HEK293 (cell line): ENCODE measurements at regions not wholly inside any gene's neighbourhood (a gene's known extent, or its start where the extent isn't known, plus 50 kb on each side); places are given as distances from the start of the nearest gene placed in this dataset.

Experiments used
- CTCF ChIA-PET: fragments of 350-600 bp; formaldehyde crosslinking; extraction: SDS; loops from one replicate; lab custom pipeline; 2021; ENCODE audit warnings: antibody characterized with exemption; lab: Yijun Ruan, JAX
- POLR2A ChIA-PET: fragments of 300-600 bp; formaldehyde crosslinking; extraction: SDS; loops from one replicate; lab custom pipeline; 2020; ENCODE audit warnings: antibody characterized with exemption, inconsistent platforms; lab: Yijun Ruan, JAX
- H3K27ac ChIP-seq: fragments of 200-500 bp; sonication (Bioruptor generic); 2 replicates; pipeline ENCODE4 v1.5.1; 2014; ENCODE audit warnings: low read depth, low read length, control low read depth, inconsistent platforms; ENCODE audit errors: extremely low read depth
- H3K36me3 ChIP-seq, 2 experiments: fragments of 200-500 bp in 1 of 2; sonication (Bioruptor generic) in 1 of 2; 1 replicate in 1 of 2; 2 replicates in 1 of 2; pipeline ENCODE4 v1.5.1; 2014 to 2017; ENCODE audit warnings: inconsistent platforms in 2 of 2, low read length in 2 of 2; ENCODE audit not compliant: control insufficient read depth in 2 of 2, insufficient read depth in 1 of 2
- H3K4me1 ChIP-seq: fragments of 200-500 bp; sonication (Bioruptor generic); 2 replicates; pipeline ENCODE4 v1.5.1; 2014; ENCODE audit warnings: mild to moderate bottlenecking, low read length, inconsistent platforms; ENCODE audit not compliant: control insufficient read depth, insufficient read depth
- H3K4me3 ChIP-seq: 2 replicates; pipeline ENCODE4 v1.5.1; 2011; ENCODE audit warnings: low read depth, mild to moderate bottlenecking, control low read depth, low read length, moderate library complexity
- H3K9me3 ChIP-seq: fragments of 200-500 bp; sonication (Bioruptor generic); 2 replicates; pipeline ENCODE4 v1.5.1; 2014; ENCODE audit warnings: low read depth, low read length, inconsistent platforms; ENCODE audit not compliant: control insufficient read depth, insufficient read depth
- KLF1 ChIP-seq: fragments of 450-650 bp; formaldehyde crosslinking; IDR thresholded peaks from 2 replicates; pipeline ENCODE4 v1.5.1; 2016; ENCODE audit warnings: missing biosample characterization, missing genetic modification characterization
- SCRT2 ChIP-seq: fragments of 450-650 bp; formaldehyde crosslinking; IDR thresholded peaks from 2 replicates; pipeline ENCODE4 v1.5.1; 2016; ENCODE audit warnings: missing biosample characterization, missing genetic modification characterization
- SP3 ChIP-seq: fragments of 450-650 bp; formaldehyde crosslinking; IDR thresholded peaks from 2 replicates; pipeline ENCODE4 v1.5.1; 2016; ENCODE audit warnings: missing biosample characterization, missing genetic modification characterization
- ZNF202 ChIP-seq: fragments of 450-650 bp; formaldehyde crosslinking; IDR thresholded peaks from 2 replicates; pipeline ENCODE4 v1.5.1; 2016; ENCODE audit warnings: missing biosample characterization, missing genetic modification characterization, borderline replicate concordance
- ZNF350 ChIP-seq: fragments of 450-650 bp; formaldehyde crosslinking; IDR thresholded peaks from 2 replicates; pipeline ENCODE4 v1.5.0; 2017; ENCODE audit warnings: missing biosample characterization, mild to moderate bottlenecking, missing genetic modification characterization
- ZNF510 ChIP-seq: fragments of 450-650 bp; formaldehyde crosslinking; IDR thresholded peaks from 2 replicates; pipeline ENCODE4 v1.5.1; 2018; ENCODE audit warnings: mild to moderate bottlenecking, missing genetic modification characterization, missing biosample characterization; ENCODE audit not compliant: insufficient replicate concordance
- ZNF514 ChIP-seq: fragments of 450-650 bp; formaldehyde crosslinking; IDR thresholded peaks from 2 replicates; pipeline ENCODE4 v1.5.1; 2016; ENCODE audit warnings: missing biosample characterization, missing genetic modification characterization
- ZNF623 ChIP-seq: fragments of 450-650 bp; formaldehyde crosslinking; IDR thresholded peaks from 2 replicates; pipeline ENCODE4 v1.5.1; 2016; ENCODE audit warnings: missing biosample characterization, missing genetic modification characterization
- ZNF792 ChIP-seq: fragments of 450-650 bp; formaldehyde crosslinking; IDR thresholded peaks from 2 replicates; pipeline ENCODE4 v1.5.1; 2016; ENCODE audit warnings: missing biosample characterization, missing genetic modification characterization
- ZXDB ChIP-seq: fragments of 450-650 bp; formaldehyde crosslinking; IDR thresholded peaks from 2 replicates; pipeline ENCODE4 v1.5.1; 2016; ENCODE audit warnings: missing biosample characterization, missing genetic modification characterization
- TF ChIP-seq, protein P1 (sequence below): fragments of 450-650 bp; formaldehyde crosslinking; conservative IDR thresholded peaks from 2 replicates; pipeline ENCODE4 v1.5.1; 2016; ENCODE audit warnings: low read depth, missing biosample characterization, missing genetic modification characterization
- TF ChIP-seq, protein P2 (sequence below): fragments of 450-650 bp; formaldehyde crosslinking; IDR thresholded peaks from 2 replicates; pipeline ENCODE4 v1.5.1; 2017; ENCODE audit warnings: missing biosample characterization, missing genetic modification characterization
- TF ChIP-seq, protein P3 (sequence below): fragments of 450-650 bp; formaldehyde crosslinking; IDR thresholded peaks from 2 replicates; pipeline ENCODE4 v1.5.1; 2016; ENCODE audit warnings: missing biosample characterization, missing genetic modification characterization
- TF ChIP-seq, protein P4 (sequence below): fragments of 450-650 bp; formaldehyde crosslinking; conservative IDR thresholded peaks from 2 replicates; pipeline ENCODE4 v1.5.1; 2016; ENCODE audit warnings: low read depth, missing biosample characterization, missing genetic modification characterization
- TF ChIP-seq, protein P5 (sequence below): fragments of 450-650 bp; formaldehyde crosslinking; IDR thresholded peaks from 2 replicates; pipeline ENCODE4 v1.5.1; 2016; ENCODE audit warnings: missing biosample characterization, missing genetic modification characterization
- TF ChIP-seq, protein P6 (sequence below): fragments of 450-650 bp; formaldehyde crosslinking; IDR thresholded peaks from 2 replicates; pipeline ENCODE4 v1.5.1; 2016; ENCODE audit warnings: missing biosample characterization, missing genetic modification characterization
- TF ChIP-seq, protein P7 (sequence below): fragments of 450-650 bp; formaldehyde crosslinking; IDR thresholded peaks from 2 replicates; pipeline ENCODE4 v1.5.1; 2016; ENCODE audit warnings: missing biosample characterization, missing genetic modification characterization
- TF ChIP-seq, protein P8 (sequence below): fragments of 450-650 bp; formaldehyde crosslinking; IDR thresholded peaks from 2 replicates; pipeline ENCODE4 v1.5.1; 2016; ENCODE audit warnings: missing biosample characterization, missing genetic modification characterization

DNA sequence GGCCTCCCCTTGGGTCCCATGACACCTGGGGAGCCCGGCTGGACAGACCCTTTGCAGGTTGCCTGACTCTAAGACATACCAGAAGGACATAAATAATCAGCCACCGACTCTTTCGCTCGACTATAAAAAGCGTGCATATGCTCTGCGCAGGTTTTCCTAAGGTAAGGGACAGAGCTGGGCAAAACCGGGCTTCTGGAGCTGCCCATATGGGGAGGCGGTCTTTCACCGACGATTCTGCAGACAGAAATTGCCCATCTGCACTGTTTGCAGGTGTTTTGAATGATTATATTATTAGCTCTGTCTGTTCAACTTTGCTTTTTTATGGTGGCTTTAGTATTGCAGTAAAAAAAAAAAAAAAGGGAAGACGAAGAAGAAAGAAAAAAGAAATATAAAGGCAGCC, 347.2 kb downstream of the TSHZ3 start (continued):
- TF ChIP-seq, protein P1, sequence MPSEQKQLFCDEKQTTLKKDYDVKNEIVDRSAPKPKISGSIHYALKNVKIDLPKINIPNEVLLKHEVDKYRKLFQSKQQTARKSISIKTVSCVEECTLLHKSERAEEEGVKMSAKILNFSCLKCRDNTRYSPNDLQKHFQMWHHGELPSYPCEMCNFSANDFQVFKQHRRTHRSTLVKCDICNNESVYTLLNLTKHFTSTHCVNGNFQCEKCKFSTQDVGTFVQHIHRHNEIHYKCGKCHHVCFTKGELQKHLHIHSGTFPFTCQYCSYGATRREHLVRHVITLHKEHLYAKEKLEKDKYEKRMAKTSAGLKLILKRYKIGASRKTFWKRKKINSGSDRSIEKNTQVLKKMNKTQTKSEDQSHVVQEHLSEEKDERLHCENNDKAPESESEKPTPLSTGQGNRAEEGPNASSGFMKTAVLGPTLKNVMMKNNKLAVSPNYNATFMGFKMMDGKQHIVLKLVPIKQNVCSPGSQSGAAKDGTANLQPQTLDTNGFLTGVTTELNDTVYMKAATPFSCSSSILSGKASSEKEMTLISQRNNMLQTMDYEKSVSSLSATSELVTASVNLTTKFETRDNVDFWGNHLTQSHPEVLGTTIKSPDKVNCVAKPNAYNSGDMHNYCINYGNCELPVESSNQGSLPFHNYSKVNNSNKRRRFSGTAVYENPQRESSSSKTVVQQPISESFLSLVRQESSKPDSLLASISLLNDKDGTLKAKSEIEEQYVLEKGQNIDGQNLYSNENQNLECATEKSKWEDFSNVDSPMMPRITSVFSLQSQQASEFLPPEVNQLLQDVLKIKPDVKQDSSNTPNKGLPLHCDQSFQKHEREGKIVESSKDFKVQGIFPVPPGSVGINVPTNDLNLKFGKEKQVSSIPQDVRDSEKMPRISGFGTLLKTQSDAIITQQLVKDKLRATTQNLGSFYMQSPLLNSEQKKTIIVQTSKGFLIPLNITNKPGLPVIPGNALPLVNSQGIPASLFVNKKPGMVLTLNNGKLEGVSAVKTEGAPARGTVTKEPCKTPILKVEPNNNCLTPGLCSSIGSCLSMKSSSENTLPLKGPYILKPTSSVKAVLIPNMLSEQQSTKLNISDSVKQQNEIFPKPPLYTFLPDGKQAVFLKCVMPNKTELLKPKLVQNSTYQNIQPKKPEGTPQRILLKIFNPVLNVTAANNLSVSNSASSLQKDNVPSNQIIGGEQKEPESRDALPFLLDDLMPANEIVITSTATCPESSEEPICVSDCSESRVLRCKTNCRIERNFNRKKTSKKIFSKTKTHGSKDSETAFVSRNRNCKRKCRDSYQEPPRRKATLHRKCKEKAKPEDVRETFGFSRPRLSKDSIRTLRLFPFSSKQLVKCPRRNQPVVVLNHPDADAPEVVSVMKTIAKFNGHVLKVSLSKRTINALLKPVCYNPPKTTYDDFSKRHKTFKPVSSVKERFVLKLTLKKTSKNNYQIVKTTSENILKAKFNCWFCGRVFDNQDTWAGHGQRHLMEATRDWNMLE (tag by site-specific recombination), result no peak
- TF ChIP-seq, protein P2, sequence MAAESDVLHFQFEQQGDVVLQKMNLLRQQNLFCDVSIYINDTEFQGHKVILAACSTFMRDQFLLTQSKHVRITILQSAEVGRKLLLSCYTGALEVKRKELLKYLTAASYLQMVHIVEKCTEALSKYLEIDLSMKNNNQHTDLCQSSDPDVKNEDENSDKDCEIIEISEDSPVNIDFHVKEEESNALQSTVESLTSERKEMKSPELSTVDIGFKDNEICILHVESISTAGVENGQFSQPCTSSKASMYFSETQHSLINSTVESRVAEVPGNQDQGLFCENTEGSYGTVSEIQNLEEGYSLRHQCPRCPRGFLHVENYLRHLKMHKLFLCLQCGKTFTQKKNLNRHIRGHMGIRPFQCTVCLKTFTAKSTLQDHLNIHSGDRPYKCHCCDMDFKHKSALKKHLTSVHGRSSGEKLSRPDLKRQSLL, result no peak
- TF ChIP-seq, protein P3, sequence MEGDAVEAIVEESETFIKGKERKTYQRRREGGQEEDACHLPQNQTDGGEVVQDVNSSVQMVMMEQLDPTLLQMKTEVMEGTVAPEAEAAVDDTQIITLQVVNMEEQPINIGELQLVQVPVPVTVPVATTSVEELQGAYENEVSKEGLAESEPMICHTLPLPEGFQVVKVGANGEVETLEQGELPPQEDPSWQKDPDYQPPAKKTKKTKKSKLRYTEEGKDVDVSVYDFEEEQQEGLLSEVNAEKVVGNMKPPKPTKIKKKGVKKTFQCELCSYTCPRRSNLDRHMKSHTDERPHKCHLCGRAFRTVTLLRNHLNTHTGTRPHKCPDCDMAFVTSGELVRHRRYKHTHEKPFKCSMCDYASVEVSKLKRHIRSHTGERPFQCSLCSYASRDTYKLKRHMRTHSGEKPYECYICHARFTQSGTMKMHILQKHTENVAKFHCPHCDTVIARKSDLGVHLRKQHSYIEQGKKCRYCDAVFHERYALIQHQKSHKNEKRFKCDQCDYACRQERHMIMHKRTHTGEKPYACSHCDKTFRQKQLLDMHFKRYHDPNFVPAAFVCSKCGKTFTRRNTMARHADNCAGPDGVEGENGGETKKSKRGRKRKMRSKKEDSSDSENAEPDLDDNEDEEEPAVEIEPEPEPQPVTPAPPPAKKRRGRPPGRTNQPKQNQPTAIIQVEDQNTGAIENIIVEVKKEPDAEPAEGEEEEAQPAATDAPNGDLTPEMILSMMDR, result no peak
- TF ChIP-seq, protein P4, sequence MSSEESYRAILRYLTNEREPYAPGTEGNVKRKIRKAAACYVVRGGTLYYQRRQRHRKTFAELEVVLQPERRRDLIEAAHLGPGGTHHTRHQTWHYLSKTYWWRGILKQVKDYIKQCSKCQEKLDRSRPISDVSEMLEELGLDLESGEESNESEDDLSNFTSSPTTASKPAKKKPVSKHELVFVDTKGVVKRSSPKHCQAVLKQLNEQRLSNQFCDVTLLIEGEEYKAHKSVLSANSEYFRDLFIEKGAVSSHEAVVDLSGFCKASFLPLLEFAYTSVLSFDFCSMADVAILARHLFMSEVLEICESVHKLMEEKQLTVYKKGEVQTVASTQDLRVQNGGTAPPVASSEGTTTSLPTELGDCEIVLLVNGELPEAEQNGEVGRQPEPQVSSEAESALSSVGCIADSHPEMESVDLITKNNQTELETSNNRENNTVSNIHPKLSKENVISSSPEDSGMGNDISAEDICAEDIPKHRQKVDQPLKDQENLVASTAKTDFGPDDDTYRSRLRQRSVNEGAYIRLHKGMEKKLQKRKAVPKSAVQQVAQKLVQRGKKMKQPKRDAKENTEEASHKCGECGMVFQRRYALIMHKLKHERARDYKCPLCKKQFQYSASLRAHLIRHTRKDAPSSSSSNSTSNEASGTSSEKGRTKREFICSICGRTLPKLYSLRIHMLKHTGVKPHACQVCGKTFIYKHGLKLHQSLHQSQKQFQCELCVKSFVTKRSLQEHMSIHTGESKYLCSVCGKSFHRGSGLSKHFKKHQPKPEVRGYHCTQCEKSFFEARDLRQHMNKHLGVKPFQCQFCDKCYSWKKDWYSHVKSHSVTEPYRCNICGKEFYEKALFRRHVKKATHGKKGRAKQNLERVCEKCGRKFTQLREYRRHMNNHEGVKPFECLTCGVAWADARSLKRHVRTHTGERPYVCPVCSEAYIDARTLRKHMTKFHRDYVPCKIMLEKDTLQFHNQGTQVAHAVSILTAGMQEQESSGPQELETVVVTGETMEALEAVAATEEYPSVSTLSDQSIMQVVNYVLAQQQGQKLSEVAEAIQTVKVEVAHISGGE (tag by site-specific recombination), result no peak
- no peak for TF ChIP-seq ZXDB (tag by site-specific recombination)
- TF ChIP-seq SP3 (tag by site-specific recombination), result no peak
- no peak for TF ChIP-seq ZNF514 (tag by site-specific recombination)
- no peak for TF ChIP-seq ZNF623 (tag by site-specific recombination)
- no peak for TF ChIP-seq KLF1 (tag by site-specific recombination)
- TF ChIP-seq, protein P5, sequence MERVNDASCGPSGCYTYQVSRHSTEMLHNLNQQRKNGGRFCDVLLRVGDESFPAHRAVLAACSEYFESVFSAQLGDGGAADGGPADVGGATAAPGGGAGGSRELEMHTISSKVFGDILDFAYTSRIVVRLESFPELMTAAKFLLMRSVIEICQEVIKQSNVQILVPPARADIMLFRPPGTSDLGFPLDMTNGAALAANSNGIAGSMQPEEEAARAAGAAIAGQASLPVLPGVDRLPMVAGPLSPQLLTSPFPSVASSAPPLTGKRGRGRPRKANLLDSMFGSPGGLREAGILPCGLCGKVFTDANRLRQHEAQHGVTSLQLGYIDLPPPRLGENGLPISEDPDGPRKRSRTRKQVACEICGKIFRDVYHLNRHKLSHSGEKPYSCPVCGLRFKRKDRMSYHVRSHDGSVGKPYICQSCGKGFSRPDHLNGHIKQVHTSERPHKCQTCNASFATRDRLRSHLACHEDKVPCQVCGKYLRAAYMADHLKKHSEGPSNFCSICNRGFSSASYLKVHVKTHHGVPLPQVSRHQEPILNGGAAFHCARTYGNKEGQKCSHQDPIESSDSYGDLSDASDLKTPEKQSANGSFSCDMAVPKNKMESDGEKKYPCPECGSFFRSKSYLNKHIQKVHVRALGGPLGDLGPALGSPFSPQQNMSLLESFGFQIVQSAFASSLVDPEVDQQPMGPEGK (tag by site-specific recombination), result no peak

DNA sequence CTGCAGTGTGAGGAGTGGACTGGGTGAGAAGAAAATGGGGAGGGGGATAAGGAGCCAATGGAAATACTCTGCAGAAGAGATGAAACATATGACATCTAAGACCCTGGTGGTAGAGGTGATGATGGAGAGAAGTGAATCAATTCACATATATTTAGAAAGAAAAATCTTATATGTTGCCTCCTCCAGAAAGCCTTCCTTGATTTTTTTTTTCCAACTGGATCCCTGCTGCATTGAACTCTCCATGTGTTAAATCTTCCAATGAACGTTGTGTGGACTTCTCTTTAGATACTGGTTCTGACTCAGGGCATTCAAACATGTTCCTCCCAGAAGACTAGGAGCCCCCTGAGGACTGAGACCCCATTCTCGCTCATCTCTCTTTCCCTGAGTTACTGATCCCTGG, 348.3 kb downstream of the TSHZ3 start:
- no peaks in the 10 kb centered on the region; the same call in none of the 2 replicates for H3K9me3 ChIP-seq
- no peaks in the 10 kb centered on the region for H3K4me1 ChIP-seq
- ChIA-PET CTCF (no interaction called here), POLR2A (no interaction called here)
- no peaks in the 10 kb centered on the region for H3K36me3 ChIP-seq
- H3K4me3 ChIP-seq, result no peak overlapping the region
- H3K27ac ChIP-seq, result no peak overlapping the region
- TF ChIP-seq, protein P6, sequence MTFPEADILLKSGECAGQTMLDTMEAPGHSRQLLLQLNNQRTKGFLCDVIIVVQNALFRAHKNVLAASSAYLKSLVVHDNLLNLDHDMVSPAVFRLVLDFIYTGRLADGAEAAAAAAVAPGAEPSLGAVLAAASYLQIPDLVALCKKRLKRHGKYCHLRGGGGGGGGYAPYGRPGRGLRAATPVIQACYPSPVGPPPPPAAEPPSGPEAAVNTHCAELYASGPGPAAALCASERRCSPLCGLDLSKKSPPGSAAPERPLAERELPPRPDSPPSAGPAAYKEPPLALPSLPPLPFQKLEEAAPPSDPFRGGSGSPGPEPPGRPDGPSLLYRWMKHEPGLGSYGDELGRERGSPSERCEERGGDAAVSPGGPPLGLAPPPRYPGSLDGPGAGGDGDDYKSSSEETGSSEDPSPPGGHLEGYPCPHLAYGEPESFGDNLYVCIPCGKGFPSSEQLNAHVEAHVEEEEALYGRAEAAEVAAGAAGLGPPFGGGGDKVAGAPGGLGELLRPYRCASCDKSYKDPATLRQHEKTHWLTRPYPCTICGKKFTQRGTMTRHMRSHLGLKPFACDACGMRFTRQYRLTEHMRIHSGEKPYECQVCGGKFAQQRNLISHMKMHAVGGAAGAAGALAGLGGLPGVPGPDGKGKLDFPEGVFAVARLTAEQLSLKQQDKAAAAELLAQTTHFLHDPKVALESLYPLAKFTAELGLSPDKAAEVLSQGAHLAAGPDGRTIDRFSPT (tag by site-specific recombination), result no peak
- TF ChIP-seq ZNF510 (tag by site-specific recombination) (no peak), SCRT2 (tag by site-specific recombination) (no peak), ZNF202 (tag by site-specific recombination) (no peak), ZNF350 (no peak), ZNF792 (tag by site-specific recombination) (no peak)
- TF ChIP-seq, protein P7, sequence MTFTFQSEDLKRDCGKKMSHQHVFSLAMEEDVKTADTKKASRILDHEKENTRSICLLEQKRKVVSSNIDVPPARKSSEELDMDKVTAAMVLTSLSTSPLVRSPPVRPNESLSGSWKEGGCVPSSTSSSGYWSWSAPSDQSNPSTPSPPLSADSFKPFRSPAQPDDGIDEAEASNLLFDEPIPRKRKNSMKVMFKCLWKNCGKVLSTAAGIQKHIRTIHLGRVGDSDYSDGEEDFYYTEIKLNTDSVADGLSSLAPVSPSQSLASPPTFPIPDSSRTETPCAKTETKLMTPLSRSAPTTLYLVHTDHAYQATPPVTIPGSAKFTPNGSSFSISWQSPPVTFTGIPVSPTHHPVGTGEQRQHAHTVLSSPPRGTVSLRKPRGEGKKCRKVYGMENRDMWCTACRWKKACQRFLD (tag by site-specific recombination), result no peak
- TF ChIP-seq, protein P8, sequence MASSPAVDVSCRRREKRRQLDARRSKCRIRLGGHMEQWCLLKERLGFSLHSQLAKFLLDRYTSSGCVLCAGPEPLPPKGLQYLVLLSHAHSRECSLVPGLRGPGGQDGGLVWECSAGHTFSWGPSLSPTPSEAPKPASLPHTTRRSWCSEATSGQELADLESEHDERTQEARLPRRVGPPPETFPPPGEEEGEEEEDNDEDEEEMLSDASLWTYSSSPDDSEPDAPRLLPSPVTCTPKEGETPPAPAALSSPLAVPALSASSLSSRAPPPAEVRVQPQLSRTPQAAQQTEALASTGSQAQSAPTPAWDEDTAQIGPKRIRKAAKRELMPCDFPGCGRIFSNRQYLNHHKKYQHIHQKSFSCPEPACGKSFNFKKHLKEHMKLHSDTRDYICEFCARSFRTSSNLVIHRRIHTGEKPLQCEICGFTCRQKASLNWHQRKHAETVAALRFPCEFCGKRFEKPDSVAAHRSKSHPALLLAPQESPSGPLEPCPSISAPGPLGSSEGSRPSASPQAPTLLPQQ, result no peak
